Keratinocyte (primary cell): ENCODE measurements at regions not wholly inside any gene's neighbourhood (a gene's known extent, or its start where the extent isn't known, plus 50 kb on each side); places are given as distances from the start of the nearest gene placed in this dataset.

Source experiments
- DNase-seq: peaks from one replicate; pipeline ENCODE4 v3.0.0-alpha.2; 2011; ENCODE audit warnings: low read depth, missing footprints, low spot score
- FAIRE-seq: peaks from 2 replicates; lab custom pipeline; 2011; peaks lifted over from hg19 to GRCh38; lab: Jason Lieb, UNC
- H2AFZ ChIP-seq: 2 replicates; pipeline ENCODE4 v1.6.0; 2012; ENCODE audit warnings: low read length, control low read depth, inconsistent platforms; ENCODE audit not compliant: control insufficient read depth
- H3K27ac ChIP-seq: 2 replicates; pipeline ENCODE4 v1.5.1; 2011; ENCODE audit warnings: low read length; ENCODE audit not compliant: control insufficient read depth, insufficient read depth
- H3K27me3 ChIP-seq: 3 replicates; pipeline ENCODE4 v1.6.0; 2011; ENCODE audit warnings: low read length; ENCODE audit not compliant: control insufficient read depth, insufficient read depth; ENCODE audit errors: extremely low read depth
- H3K36me3 ChIP-seq, 2 experiments: 2 replicates in 1 of 2; 3 replicates in 1 of 2; pipeline ENCODE4 v1.5.1; 2011; ENCODE audit warnings: low read length in 2 of 2, mild to moderate bottlenecking in 1 of 2; ENCODE audit not compliant: control insufficient read depth in 2 of 2, insufficient read depth in 2 of 2; ENCODE audit errors: extremely low read depth in 1 of 2
- H3K4me1 ChIP-seq: 3 replicates; pipeline ENCODE4 v1.5.1; 2011; ENCODE audit warnings: low read length; ENCODE audit not compliant: control insufficient read depth, insufficient read depth; ENCODE audit errors: extremely low read depth
- H3K4me2 ChIP-seq: 3 replicates; pipeline ENCODE4 v1.6.0; 2011; ENCODE audit warnings: low read depth, low read length; ENCODE audit not compliant: control insufficient read depth, insufficient read depth; ENCODE audit errors: extremely low read depth
- H3K4me3 ChIP-seq, 3 experiments: fragments of 200-600 bp in 1 of 3; sonication (generic) in 1 of 3; 2 replicates in 2 of 3; 3 replicates in 1 of 3; pipeline ENCODE4 v1.5.1; 2011 to 2016; ENCODE audit warnings: low read length in 3 of 3, mild to moderate bottlenecking in 3 of 3, control low read depth in 2 of 3, inconsistent platforms in 1 of 3, low read depth in 1 of 3, mixed read lengths in 1 of 3, mixed run types in 1 of 3, moderate library complexity in 1 of 3; ENCODE audit not compliant: control insufficient read depth in 2 of 3, insufficient read depth in 2 of 3; ENCODE audit errors: extremely low read depth in 1 of 3
- H3K79me2 ChIP-seq: 2 replicates; pipeline ENCODE4 v1.6.0; 2012; ENCODE audit warnings: low read length; ENCODE audit not compliant: control insufficient read depth, insufficient read depth
- H3K9ac ChIP-seq: 3 replicates; pipeline ENCODE4 v1.6.0; 2011; ENCODE audit warnings: low read length; ENCODE audit not compliant: control insufficient read depth, insufficient read depth; ENCODE audit errors: extremely low read depth
- H3K9me1 ChIP-seq: 3 replicates; pipeline ENCODE4 v1.6.0; 2011; ENCODE audit warnings: low read length; ENCODE audit not compliant: control insufficient read depth, insufficient read depth; ENCODE audit errors: extremely low read depth
- H3K9me3 ChIP-seq: 2 replicates; pipeline ENCODE4 v1.5.1; 2012; ENCODE audit warnings: low read depth, low read length; ENCODE audit not compliant: control insufficient read depth
- H4K20me1 ChIP-seq: 3 replicates; pipeline ENCODE4 v1.6.0; 2011; ENCODE audit warnings: low read length; ENCODE audit not compliant: control insufficient read depth, insufficient read depth; ENCODE audit errors: extremely low read depth
- EZH2 ChIP-seq: IDR thresholded peaks from one replicate; pipeline ENCODE4 v1.6.1; 2012; ENCODE audit warnings: inconsistent platforms, mild to moderate bottlenecking, low read length, moderate library complexity
- dilution Hi-C: fragments of 300-500 bp; cut with MboI; formaldehyde crosslinking; loops from one replicate; pipeline ENCODE4 v1.7.0; 2020; ENCODE audit warnings: low sequenced_read_pairs; ENCODE audit not compliant: extremely low pct_ligation_motif_present
- TF ChIP-seq, protein P1 (sequence below), 3 experiments: IDR thresholded peaks in 1 of 3; conservative IDR thresholded peaks in 1 of 3; optimal IDR thresholded peaks in 1 of 3; 2 replicates in 2 of 3; 3 replicates in 1 of 3; pipeline versions ENCODE3 to v1.5.1; 2011; ENCODE audit warnings: low read length in 3 of 3, mild to moderate bottlenecking in 3 of 3, moderate library complexity in 2 of 3, control low read depth in 1 of 3, inconsistent platforms in 1 of 3; ENCODE audit not compliant: insufficient read depth in 2 of 3; ENCODE audit errors: extremely low read depth in 1 of 3

DNA sequence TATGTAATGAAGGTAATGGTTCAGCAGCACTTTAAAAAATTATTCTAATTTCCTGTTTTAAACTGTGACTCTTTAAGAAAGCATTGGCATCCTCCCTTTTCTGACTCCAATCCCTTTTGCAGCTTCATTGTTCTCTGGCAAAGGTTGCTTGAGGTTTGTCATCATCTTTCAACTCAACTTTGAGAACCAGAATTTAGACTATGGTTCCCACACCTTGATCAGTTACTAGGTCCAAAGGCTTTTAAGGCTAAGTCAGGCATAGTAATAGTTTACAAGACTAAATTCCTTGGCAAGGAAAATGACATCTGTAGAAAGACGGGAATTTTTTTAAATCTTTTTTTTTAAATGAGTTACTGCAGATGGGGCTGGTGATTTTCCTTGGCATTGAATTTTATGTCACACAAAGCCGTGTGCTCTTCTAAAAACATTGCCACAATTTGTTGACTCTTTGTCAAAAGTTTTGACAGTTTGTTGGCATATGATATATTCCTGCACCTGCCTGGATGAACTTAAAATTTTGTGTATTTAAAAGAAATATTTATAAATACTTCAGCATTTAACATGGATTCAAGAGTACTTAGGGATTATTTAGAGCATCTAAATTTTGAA, 451.0 kb downstream of the MEIS1 start:
- no peak for DNase-seq
- dilution Hi-C loops, result no loop called here

DNA sequence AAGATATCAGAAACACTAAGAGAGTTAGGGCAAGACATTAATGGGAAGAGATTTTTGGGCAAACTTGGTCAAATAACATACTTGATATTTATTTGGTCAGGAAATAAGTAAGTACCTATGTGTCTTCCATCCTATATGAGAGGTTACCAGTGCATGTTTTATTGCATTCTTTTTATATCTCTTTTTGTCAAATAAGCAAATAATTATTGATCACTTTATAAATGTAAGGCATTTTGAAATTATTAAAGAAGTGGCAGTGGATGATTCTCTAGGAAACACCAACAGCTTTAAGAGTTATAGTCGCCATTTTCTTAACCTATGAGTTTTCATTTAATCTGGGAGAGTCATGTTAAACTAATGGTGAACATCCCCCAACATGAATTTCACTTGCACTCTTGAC, 453.3 kb downstream of the MEIS1 start:
- H3K9me3 ChIP-seq, result no peaks in the 10 kb centered on the region
- no peak for DNase-seq
- H3K4me2 ChIP-seq, result no peak overlapping the region
- no peak overlapping the region for H3K4me3 ChIP-seq
- H4K20me1 ChIP-seq, result no peaks in the 10 kb centered on the region
- dilution Hi-C loops, result no loop called here
- no peaks in the 10 kb centered on the region for H3K36me3 ChIP-seq
- H3K79me2 ChIP-seq, result no peaks in the 10 kb centered on the region
- TF ChIP-seq, protein P1, sequence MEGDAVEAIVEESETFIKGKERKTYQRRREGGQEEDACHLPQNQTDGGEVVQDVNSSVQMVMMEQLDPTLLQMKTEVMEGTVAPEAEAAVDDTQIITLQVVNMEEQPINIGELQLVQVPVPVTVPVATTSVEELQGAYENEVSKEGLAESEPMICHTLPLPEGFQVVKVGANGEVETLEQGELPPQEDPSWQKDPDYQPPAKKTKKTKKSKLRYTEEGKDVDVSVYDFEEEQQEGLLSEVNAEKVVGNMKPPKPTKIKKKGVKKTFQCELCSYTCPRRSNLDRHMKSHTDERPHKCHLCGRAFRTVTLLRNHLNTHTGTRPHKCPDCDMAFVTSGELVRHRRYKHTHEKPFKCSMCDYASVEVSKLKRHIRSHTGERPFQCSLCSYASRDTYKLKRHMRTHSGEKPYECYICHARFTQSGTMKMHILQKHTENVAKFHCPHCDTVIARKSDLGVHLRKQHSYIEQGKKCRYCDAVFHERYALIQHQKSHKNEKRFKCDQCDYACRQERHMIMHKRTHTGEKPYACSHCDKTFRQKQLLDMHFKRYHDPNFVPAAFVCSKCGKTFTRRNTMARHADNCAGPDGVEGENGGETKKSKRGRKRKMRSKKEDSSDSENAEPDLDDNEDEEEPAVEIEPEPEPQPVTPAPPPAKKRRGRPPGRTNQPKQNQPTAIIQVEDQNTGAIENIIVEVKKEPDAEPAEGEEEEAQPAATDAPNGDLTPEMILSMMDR (optimal IDR thresholded peaks at IDR 0.05 in 1 of 3, IDR thresholded peaks at IDR 0.05 in 1 of 3, conservative IDR thresholded peaks at IDR 0.05 in 1 of 3; ENCODE audit: extremely low read depth in 1 of 3, insufficient read depth in 2 of 3, low read length in 3 of 3), result no peak
- no peak for TF ChIP-seq EZH2
- H3K9ac ChIP-seq, result no peak overlapping the region
- no peak overlapping the region for H2AFZ ChIP-seq
- no peak overlapping the region for H3K27ac ChIP-seq
- peaks cover 6% of the 10 kb centered on the region for H3K4me1 ChIP-seq
- no peaks in the 10 kb centered on the region for H3K9me1 ChIP-seq
- no peak for FAIRE-seq
- H3K27me3 ChIP-seq, result no peaks in the 10 kb centered on the region

More for the DNA sequence above, 451.0 kb downstream of the MEIS1 start:
- no peak for FAIRE-seq
- no peaks in the 10 kb centered on the region for H3K27me3 ChIP-seq
- H3K4me2 ChIP-seq, result no peak overlapping the region
- H3K9me1 ChIP-seq, result no peaks in the 10 kb centered on the region
- no peaks in the 10 kb centered on the region for H3K79me2 ChIP-seq
- no peaks in the 10 kb centered on the region for H3K9me3 ChIP-seq
- no peak overlapping the region for H3K4me3 ChIP-seq
- TF ChIP-seq, protein P1 (optimal IDR thresholded peaks at IDR 0.05 in 1 of 3, IDR thresholded peaks at IDR 0.05 in 1 of 3, conservative IDR thresholded peaks at IDR 0.05 in 1 of 3; ENCODE audit: extremely low read depth in 1 of 3, insufficient read depth in 2 of 3, low read length in 3 of 3), result no peak
- TF ChIP-seq EZH2, result no peak
- H3K27ac ChIP-seq, result no peak overlapping the region
- H3K4me1 ChIP-seq, result peaks cover 6% of the 10 kb centered on the region
- H3K36me3 ChIP-seq, result no peaks in the 10 kb centered on the region
- no peak overlapping the region for H3K9ac ChIP-seq
- no peak overlapping the region for H2AFZ ChIP-seq
- no peaks in the 10 kb centered on the region for H4K20me1 ChIP-seq
